ENCODE measurements at regions not wholly inside any gene's neighbourhood (a gene's known extent, or its start where the extent isn't known, plus 50 kb on each side); places are given as distances from the start of the nearest gene placed in this dataset.

DNA sequence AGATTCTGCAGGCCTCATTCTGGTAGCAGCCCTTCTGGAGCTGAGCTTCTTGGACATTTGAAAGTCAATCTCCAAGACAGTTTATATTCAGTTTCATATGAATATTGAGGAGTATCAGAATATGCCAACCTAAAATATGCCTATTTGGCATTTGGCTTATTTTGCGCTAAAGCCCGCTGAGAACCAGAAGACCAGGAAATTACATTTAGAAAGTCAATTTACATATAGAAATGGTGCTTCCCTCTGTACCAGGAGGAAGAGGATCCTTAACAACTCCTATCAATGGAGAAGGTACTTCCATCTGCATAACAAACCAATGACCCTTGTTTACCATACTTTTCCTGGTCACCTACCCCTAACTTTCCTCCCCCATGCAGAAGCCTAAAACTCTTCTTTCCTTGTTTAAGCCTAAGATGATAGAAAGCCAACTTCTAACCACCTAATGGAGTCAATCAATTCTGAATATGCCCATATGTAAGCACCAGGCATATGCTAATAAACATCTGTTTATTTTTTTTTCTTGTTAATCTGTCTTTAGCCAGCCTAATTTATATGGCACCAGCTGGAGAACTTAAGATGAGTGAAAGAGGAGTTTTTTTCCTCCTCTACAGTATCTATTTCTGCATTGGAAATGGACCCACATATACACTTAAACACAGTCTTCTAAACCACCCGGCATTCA is 57.0 kb upstream of the DYNC1I2 start:
- TF ChIP-seq, protein P1, sequence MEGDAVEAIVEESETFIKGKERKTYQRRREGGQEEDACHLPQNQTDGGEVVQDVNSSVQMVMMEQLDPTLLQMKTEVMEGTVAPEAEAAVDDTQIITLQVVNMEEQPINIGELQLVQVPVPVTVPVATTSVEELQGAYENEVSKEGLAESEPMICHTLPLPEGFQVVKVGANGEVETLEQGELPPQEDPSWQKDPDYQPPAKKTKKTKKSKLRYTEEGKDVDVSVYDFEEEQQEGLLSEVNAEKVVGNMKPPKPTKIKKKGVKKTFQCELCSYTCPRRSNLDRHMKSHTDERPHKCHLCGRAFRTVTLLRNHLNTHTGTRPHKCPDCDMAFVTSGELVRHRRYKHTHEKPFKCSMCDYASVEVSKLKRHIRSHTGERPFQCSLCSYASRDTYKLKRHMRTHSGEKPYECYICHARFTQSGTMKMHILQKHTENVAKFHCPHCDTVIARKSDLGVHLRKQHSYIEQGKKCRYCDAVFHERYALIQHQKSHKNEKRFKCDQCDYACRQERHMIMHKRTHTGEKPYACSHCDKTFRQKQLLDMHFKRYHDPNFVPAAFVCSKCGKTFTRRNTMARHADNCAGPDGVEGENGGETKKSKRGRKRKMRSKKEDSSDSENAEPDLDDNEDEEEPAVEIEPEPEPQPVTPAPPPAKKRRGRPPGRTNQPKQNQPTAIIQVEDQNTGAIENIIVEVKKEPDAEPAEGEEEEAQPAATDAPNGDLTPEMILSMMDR (IDR thresholded peaks at IDR 0.05; ENCODE audit: insufficient read depth, low read length), result no peak
- TF ChIP-seq REST (IDR thresholded peaks at IDR 0.05; ENCODE audit: insufficient replicate concordance, low read depth), result no peak
- Histone ChIP-seq H3K27me3 (ENCODE audit: insufficient read depth, poor library complexity, severe bottlenecking) (no peaks in the 10 kb centered on the region), H3K27ac (replicated peaks) (peak overlapping the region; percentile 26; the same call in 1 of the 2 replicates), H3K4me3 (replicated peaks; ENCODE audit: insufficient read depth, low read length) (no peak overlapping the region)
- DNase-seq (ENCODE audit: low read depth in 1 of 2, low spot score in 1 of 2), result no peak

DNA sequence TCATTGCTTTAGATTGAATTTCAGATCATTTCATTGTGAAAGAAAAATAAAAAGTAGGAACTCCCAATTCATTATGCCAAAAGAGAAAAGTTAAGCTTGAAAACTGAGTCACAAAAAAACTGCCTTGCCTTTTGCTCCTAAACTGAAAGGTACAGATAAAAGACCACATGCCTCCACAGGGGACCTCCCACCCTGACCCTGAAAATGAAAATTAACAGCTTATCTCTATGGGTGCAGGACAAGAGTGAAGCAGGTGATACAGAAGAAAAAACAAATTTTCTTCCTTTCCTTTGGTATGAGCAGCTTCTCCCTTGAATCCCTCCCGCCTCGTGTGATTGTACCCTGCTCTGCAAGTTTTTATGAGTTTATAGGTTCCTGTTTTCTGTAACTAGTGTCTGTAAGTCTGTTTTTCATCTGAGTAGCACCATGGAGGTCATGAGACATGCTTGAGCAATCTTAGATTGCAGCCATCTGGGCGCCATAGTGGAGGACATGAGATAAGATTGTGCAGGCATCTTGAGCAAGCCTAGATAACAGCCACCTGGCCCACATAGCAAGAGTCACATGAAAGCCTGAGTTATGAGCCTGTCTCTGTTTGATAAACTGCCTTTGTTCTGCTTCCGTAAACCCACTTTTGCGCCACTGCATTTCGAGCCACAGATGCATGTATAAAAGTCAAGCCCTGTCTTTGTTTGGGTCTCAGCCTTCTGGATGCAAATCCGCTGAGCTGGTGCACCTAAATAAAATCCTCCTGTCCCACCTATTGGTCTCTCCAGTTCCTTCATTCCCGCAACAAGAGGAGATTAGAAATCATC is 56.2 kb upstream of the DYNC1I2 start:
- peak; percentile 10 to 70 for DNase-seq (ENCODE audit: low read depth in 1 of 2, low spot score in 1 of 2)
- H3K4me3 ChIP-seq (replicated peaks; ENCODE audit: insufficient read depth, low read length), result no peak overlapping the region
- no peaks in the 10 kb centered on the region for H3K27me3 ChIP-seq (ENCODE audit: insufficient read depth, poor library complexity, severe bottlenecking)
- H3K27ac ChIP-seq (replicated peaks), result peak overlapping the region; percentile 26
- TF ChIP-seq POLR2AphosphoS5 (IDR thresholded peaks at IDR 0.05; ENCODE audit: low read depth), result peak; percentile 78; the same call in 1 of the 2 replicates
- no peak for TF ChIP-seq SPI1 (IDR thresholded peaks at IDR 0.05; ENCODE audit: borderline replicate concordance, low read depth)
